Neural cell (in vitro differentiated cells): ENCODE measurements at regions not wholly inside any gene's neighbourhood (a gene's known extent, or its start where the extent isn't known, plus 50 kb on each side); places are given as distances from the start of the nearest gene placed in this dataset.

Source experiments
- EZH2 ChIP-seq: fragments of 200-600, 300-800 bp; shearing (Covaris generic), sonication (generic); IDR thresholded peaks from 2 replicates; pipeline ENCODE4 v1.6.1; 2014; ENCODE audit warnings: antibody characterized with exemption, low read length, borderline replicate concordance, mild to moderate bottlenecking; ENCODE audit not compliant: insufficient read depth, poor library complexity, severe bottlenecking
- RAD21 ChIP-seq: fragments of 450-650 bp; conservative IDR thresholded peaks from 2 replicates; pipeline ENCODE4 v1.6.1; 2014; ENCODE audit warnings: antibody characterized with exemption, mild to moderate bottlenecking, moderate library complexity
- TAF1 ChIP-seq: IDR thresholded peaks from 2 replicates; pipeline ENCODE4 v1.6.1; 2012; ENCODE audit warnings: low read depth
- TF ChIP-seq, protein P1 (sequence below): fragments of 450-650 bp; IDR thresholded peaks from 2 replicates; pipeline ENCODE4 v1.5.1; 2014; ENCODE audit warnings: antibody characterized with exemption, mild to moderate bottlenecking, moderate library complexity; ENCODE audit not compliant: poor library complexity, severe bottlenecking

DNA sequence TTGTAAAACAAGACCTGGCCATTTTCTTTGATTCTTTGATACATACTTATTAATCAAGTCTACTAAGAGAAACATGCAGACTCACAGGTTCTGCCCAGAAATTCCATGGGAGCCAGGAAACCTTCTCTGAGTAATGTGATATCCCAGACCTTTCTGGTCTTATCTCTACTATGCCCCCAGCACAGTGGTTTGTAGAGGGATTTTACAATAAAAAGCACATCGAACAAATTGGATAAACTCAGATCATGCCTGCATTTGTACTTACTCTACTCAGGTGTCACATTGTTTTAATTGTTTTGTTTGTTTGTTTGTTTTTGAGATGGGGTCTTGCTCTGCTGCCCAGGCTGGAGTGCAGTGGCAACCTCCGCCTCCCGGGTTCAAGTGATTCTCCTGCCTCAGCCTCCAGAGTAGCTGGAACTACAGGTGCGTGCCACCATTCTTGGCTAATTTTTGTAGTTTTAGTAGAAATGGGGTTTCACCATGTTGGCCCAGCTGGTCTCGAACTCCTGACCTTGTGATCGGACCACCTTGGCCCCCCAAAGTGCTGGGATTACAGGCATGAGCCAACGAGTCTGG, 179.5 kb downstream of the ZNF608 start:
- TF ChIP-seq EZH2 (no peak), TAF1 (no peak), RAD21 (no peak)
- TF ChIP-seq, protein P1, sequence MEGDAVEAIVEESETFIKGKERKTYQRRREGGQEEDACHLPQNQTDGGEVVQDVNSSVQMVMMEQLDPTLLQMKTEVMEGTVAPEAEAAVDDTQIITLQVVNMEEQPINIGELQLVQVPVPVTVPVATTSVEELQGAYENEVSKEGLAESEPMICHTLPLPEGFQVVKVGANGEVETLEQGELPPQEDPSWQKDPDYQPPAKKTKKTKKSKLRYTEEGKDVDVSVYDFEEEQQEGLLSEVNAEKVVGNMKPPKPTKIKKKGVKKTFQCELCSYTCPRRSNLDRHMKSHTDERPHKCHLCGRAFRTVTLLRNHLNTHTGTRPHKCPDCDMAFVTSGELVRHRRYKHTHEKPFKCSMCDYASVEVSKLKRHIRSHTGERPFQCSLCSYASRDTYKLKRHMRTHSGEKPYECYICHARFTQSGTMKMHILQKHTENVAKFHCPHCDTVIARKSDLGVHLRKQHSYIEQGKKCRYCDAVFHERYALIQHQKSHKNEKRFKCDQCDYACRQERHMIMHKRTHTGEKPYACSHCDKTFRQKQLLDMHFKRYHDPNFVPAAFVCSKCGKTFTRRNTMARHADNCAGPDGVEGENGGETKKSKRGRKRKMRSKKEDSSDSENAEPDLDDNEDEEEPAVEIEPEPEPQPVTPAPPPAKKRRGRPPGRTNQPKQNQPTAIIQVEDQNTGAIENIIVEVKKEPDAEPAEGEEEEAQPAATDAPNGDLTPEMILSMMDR, result no peak
